ENCODE measurements at regions not wholly inside any gene's neighbourhood (a gene's known extent, or its start where the extent isn't known, plus 50 kb on each side); places are given as distances from the start of the nearest gene placed in this dataset.

- DNase-seq (ENCODE audit: low read depth in 1 of 2, low spot score in 1 of 2) (no peak), ATAC-seq (no peak), FAIRE-seq (no peak)
- ChIA-PET CTCF (no interaction called here), POLR2A (no interaction called here)
- H3K27ac ChIP-seq, result no peak overlapping the region
- H3K4me3 ChIP-seq, result no peak overlapping the region
- no peaks in the 10 kb centered on the region; the same call in 2 of the 3 replicates for H3K4me1 ChIP-seq
- WGBS (ENCODE audit: missing lambda C conversion rate), result 52% methylated on average over 3 of the region's 3 CpGs
- H3K9me3 ChIP-seq, result no peaks in the 10 kb centered on the region
- no peak for TF ChIP-seq JUN (IDR thresholded peaks at IDR 0.05)
- no peak for TF ChIP-seq KDM5A (IDR thresholded peaks at IDR 0.05)
- no peak for TF ChIP-seq CEBPB (IDR thresholded peaks at IDR 0.05)
- no peak overlapping the region for H3K4me2 ChIP-seq
Measured at GRCh38 chr2:163407296-163407695, 328.5 kb downstream of the FIGN start.

GRCh38 chr2:163405298-163405697 is 330.5 kb downstream of the FIGN start:
- H3K27ac ChIP-seq, result no peak overlapping the region
- WGBS (ENCODE audit: missing lambda C conversion rate), result 85% methylated on average over 2 of the region's 2 CpGs

GRCh38 chr2:163401481-163401880 is 334.3 kb downstream of the FIGN start:
- no peak for TF ChIP-seq ELK1 (IDR thresholded peaks at IDR 0.05; ENCODE audit: low read depth, low read length)
- no peak for TF ChIP-seq PBX3 (IDR thresholded peaks at IDR 0.05)
- TF ChIP-seq TP53 (CRISPR knock-in tag; IDR thresholded peaks at IDR 0.05), result no peak
- TF ChIP-seq FOSL2 (IDR thresholded peaks at IDR 0.05), result peak; percentile 39; the same call in 1 of the 2 replicates
- TF ChIP-seq FOSL2 (CRISPR knock-in tag; IDR thresholded peaks at IDR 0.05), result peak; percentile 32; the same call in 1 of the 2 replicates
- DNase-seq (ENCODE audit: low read depth in 1 of 2, low spot score in 1 of 2) (peak in 1 of 2 experiments; percentile 8), FAIRE-seq (no peak), ATAC-seq (no peak)
- WGBS (ENCODE audit: missing lambda C conversion rate), result 15% methylated on average over 3 of the region's 3 CpGs
- Histone ChIP-seq H3K4me3 (no peak overlapping the region), H3K4me1 (peaks cover 9% of the 10 kb centered on the region), H3K4me2 (peak overlapping the region; percentile 42), H3K9me3 (no peaks in the 10 kb centered on the region), H3K27ac (no peak overlapping the region)
- CTCF ChIA-PET, result no interaction called here
- POLR2A ChIA-PET, result no interaction called here

More at GRCh38 chr2:163405298-163405697, 330.5 kb downstream of the FIGN start:
- FAIRE-seq (no peak), DNase-seq (ENCODE audit: low read depth in 1 of 2, low spot score in 1 of 2) (no peak), ATAC-seq (no peak)
- TF ChIP-seq MAFK (IDR thresholded peaks at IDR 0.05; ENCODE audit: partially characterized antibody) (no peak), EHMT2 (IDR thresholded peaks at IDR 0.05; ENCODE audit: low read depth) (no peak), ELK1 (IDR thresholded peaks at IDR 0.05; ENCODE audit: low read depth, low read length) (no peak), HDAC2 (IDR thresholded peaks at IDR 0.05) (no peak), CHD2 (IDR thresholded peaks at IDR 0.05; ENCODE audit: low read length, partially characterized antibody) (no peak), HES2 (IDR thresholded peaks at IDR 0.05) (no peak), ESRRA (IDR thresholded peaks at IDR 0.05; ENCODE audit: borderline replicate concordance, low read length) (no peak), RARB (CRISPR knock-in tag; IDR thresholded peaks at IDR 0.05) (no peak), MYC (IDR thresholded peaks at IDR 0.05; ENCODE audit: borderline replicate concordance, low read length) (no peak), CHD4 (IDR thresholded peaks at IDR 0.05; ENCODE audit: borderline replicate concordance) (no peak), CBX8 (IDR thresholded peaks at IDR 0.05) (no peak), E2F6 (IDR thresholded peaks at IDR 0.05; ENCODE audit: borderline replicate concordance, low read depth) (no peak), HMGXB4 (CRISPR knock-in tag; IDR thresholded peaks at IDR 0.05; ENCODE audit: borderline replicate concordance) (no peak), GATA3 (IDR thresholded peaks at IDR 0.05; ENCODE audit: borderline replicate concordance) (no peak), ATOH8 (CRISPR knock-in tag; IDR thresholded peaks at IDR 0.05; ENCODE audit: low read depth) (no peak), TFCP2L1 (CRISPR knock-in tag; IDR thresholded peaks at IDR 0.05) (no peak), HOXA7 (CRISPR knock-in tag; IDR thresholded peaks at IDR 0.05) (no peak)
- no peaks in the 10 kb centered on the region for H3K9me3 ChIP-seq
- ChIA-PET CTCF (no interaction called here), POLR2A (no interaction called here)
- no peak overlapping the region for H3K4me3 ChIP-seq
- H3K4me2 ChIP-seq, result no peak overlapping the region
- peaks cover 9% of the 10 kb centered on the region for H3K4me1 ChIP-seq

Data from A549 (cell line).